A549 (cell line): ENCODE measurements at regions not wholly inside any gene's neighbourhood (a gene's known extent, or its start where the extent isn't known, plus 50 kb on each side); places are given as distances from the start of the nearest gene placed in this dataset.
A peak's percentile ranks its signal among the peaks of the same experiment; 100 is the strongest.

Source experiments
- ATAC-seq, 2 experiments: fragments of 200-7000 bp in 1 of 2; fragments of >200 bp in 1 of 2; cut with Nextera tagmentation in 1 of 2; cut with Tn5 transposase in 1 of 2; 3 replicates each; pipeline versions ENCODE4 v1.8.0 to v1.9.1; 2018 to 2020; ENCODE audit warnings: mild to moderate bottlenecking in 1 of 2, moderate library complexity in 1 of 2
- CTCF ChIA-PET: fragments of 300-600 bp; sonication (Branson Sonifier 250); formaldehyde crosslinking; extraction: SDS; loops from one replicate; lab custom pipeline; 2021; ENCODE audit warnings: antibody characterized with exemption, inconsistent platforms; lab: Yijun Ruan, JAX
- POLR2A ChIA-PET: fragments of 350-600 bp; formaldehyde crosslinking; extraction: SDS; loops from one replicate; lab custom pipeline; 2021; ENCODE audit warnings: antibody characterized with exemption, inconsistent platforms; lab: Yijun Ruan, JAX
- DNase-seq, 2 experiments: peaks; one replicate each; pipeline versions ENCODE4 v3.0.0 to v3.0.0-alpha.2; 2011 to 2016; ENCODE audit warnings: low read depth in 1 of 2, low spot score in 1 of 2
- FAIRE-seq: peaks from 2 replicates; lab custom pipeline; 2011; peaks lifted over from hg19 to GRCh38; lab: Jason Lieb, UNC
- H3K27ac ChIP-seq, 2 experiments: fragments of >200 bp; sonication (Bioruptor Twin); formaldehyde crosslinking; 3 replicates each; pipeline ENCODE4 v1.5.1; 2016 to 2017
- H3K4me1 ChIP-seq: fragments of >200 bp; sonication (Bioruptor Twin); formaldehyde crosslinking; 3 replicates; pipeline ENCODE4 v1.6.1; 2016
- H3K4me2 ChIP-seq: fragments of >200 bp; sonication (Bioruptor Twin); formaldehyde crosslinking; 3 replicates; pipeline ENCODE4 v1.6.1; 2016
- H3K4me3 ChIP-seq: fragments of >200 bp; sonication (Bioruptor Twin); formaldehyde crosslinking; 3 replicates; pipeline ENCODE4 v1.5.1; 2016
- H3K9me3 ChIP-seq: fragments of >200 bp; sonication (Bioruptor Twin); formaldehyde crosslinking; 3 replicates; pipeline ENCODE4 v1.6.1; 2016
- BHLHE40 ChIP-seq: IDR thresholded peaks from 2 replicates; pipeline ENCODE4 v1.6.1; 2012; ENCODE audit warnings: low read depth, low read length, inconsistent platforms
- CBX8 ChIP-seq: fragments of 200-600 bp; sonication (generic); IDR thresholded peaks from 2 replicates; pipeline ENCODE4 v1.6.1; 2016
- FOSL2 ChIP-seq, 2 experiments: fragments of 450-650 bp in 1 of 2; fragments of >200 bp in 1 of 2; sonication (Bioruptor Twin) in 1 of 2; formaldehyde crosslinking; IDR thresholded peaks; 2 replicates each; pipeline versions ENCODE4 v1.5.0 to v1.6.1; 2016 to 2020; ENCODE audit warnings: mild to moderate bottlenecking in 1 of 2, moderate library complexity in 1 of 2
- FOXS1 ChIP-seq: fragments of 250-450 bp; sonication (Bioruptor Pico); IDR thresholded peaks from 2 replicates; pipeline ENCODE4 v1.5.0; 2020; ENCODE audit warnings: mild to moderate bottlenecking, moderate library complexity
- GATA3 ChIP-seq: IDR thresholded peaks from 2 replicates; pipeline ENCODE4 v1.6.1; 2012; ENCODE audit warnings: borderline replicate concordance
- HEYL ChIP-seq: fragments of 250-450 bp; sonication (Bioruptor Pico); IDR thresholded peaks from 2 replicates; pipeline ENCODE4 v1.8.0; 2021; ENCODE audit warnings: mild to moderate bottlenecking, moderate library complexity
- HOXA7 ChIP-seq: fragments of 250-450 bp; sonication (Bioruptor Pico); IDR thresholded peaks from 2 replicates; pipeline ENCODE4 v1.5.0; 2020; ENCODE audit warnings: mild to moderate bottlenecking, moderate library complexity
- HOXB5 ChIP-seq: fragments of 250-450 bp; sonication (Bioruptor Pico); IDR thresholded peaks from 2 replicates; pipeline ENCODE4 v1.5.0; 2020; ENCODE audit warnings: mild to moderate bottlenecking, moderate library complexity
- JUNB ChIP-seq: fragments of >200 bp; sonication (Bioruptor Twin); formaldehyde crosslinking; IDR thresholded peaks from 2 replicates; pipeline ENCODE4 v1.6.1; 2016
- KDM1A ChIP-seq: fragments of 200-600 bp; sonication (generic); IDR thresholded peaks from 2 replicates; pipeline ENCODE4 v1.6.1; 2016; ENCODE audit warnings: low read depth, mild to moderate bottlenecking
- MAFK ChIP-seq: fragments of 450-650 bp; IDR thresholded peaks from 2 replicates; pipeline ENCODE4 v1.6.1; 2014; ENCODE audit not compliant: partially characterized antibody
- MAX ChIP-seq: IDR thresholded peaks from 2 replicates; pipeline ENCODE4 v1.6.1; 2012
- MAZ ChIP-seq: fragments of 150-350 bp; IDR thresholded peaks from 2 replicates; pipeline ENCODE4 v1.6.1; 2014; ENCODE audit warnings: antibody characterized with exemption, low read depth, low read length, borderline replicate concordance
- MYC ChIP-seq: IDR thresholded peaks from 2 replicates; pipeline ENCODE4 v1.6.1; 2012; ENCODE audit warnings: mild to moderate bottlenecking, inconsistent platforms, low read length, improper control_type of control experiment, borderline replicate concordance
- NR3C1 ChIP-seq: fragments of >200 bp; sonication (Bioruptor Twin); formaldehyde crosslinking; IDR thresholded peaks from 3 replicates; pipeline ENCODE4 v1.6.1; 2017
- PHF8 ChIP-seq: fragments of 200-600 bp; sonication (generic); IDR thresholded peaks from 2 replicates; pipeline ENCODE4 v1.6.1; 2016; ENCODE audit warnings: low read depth, mild to moderate bottlenecking, antibody characterized with exemption, moderate library complexity, borderline replicate concordance
- POLR2A ChIP-seq: IDR thresholded peaks from 2 replicates; pipeline ENCODE4 v1.6.1; 2012; ENCODE audit warnings: mild to moderate bottlenecking, low read length
- POLR2AphosphoS2 ChIP-seq: conservative IDR thresholded peaks from 2 replicates; pipeline ENCODE4 v1.6.1; 2012; ENCODE audit warnings: low read length, improper control_type of control experiment, inconsistent platforms
- RFX5 ChIP-seq: fragments of 450-650 bp; IDR thresholded peaks from 2 replicates; pipeline ENCODE4 v1.7.1; 2014; ENCODE audit warnings: antibody characterized with exemption, mild to moderate bottlenecking, moderate library complexity
- TP53 ChIP-seq: fragments of 250-450 bp; sonication (Bioruptor Pico); IDR thresholded peaks from 2 replicates; pipeline ENCODE4 v1.5.0; 2021; ENCODE audit warnings: mild to moderate bottlenecking, moderate library complexity
- ZNF302 ChIP-seq: fragments of 250-450 bp; sonication (Bioruptor Pico); IDR thresholded peaks from 2 replicates; pipeline ENCODE4 v1.9.0; 2021; ENCODE audit warnings: inconsistent platforms, mild to moderate bottlenecking, moderate library complexity
- WGBS: methylation state at CpG from one replicate; pipeline ENCODE4 v1.1.6; 2017; ENCODE audit errors: missing lambda C conversion rate; 5-methylcytosine and 5-hydroxymethylcytosine counted together
- TF ChIP-seq, protein P1 (sequence below): fragments of >200 bp; sonication (Bioruptor Twin); formaldehyde crosslinking; IDR thresholded peaks from 2 replicates; pipeline ENCODE4 v1.6.1; 2016
- TF ChIP-seq, protein P2 (sequence below): IDR thresholded peaks from 2 replicates; pipeline ENCODE4 v1.6.1; 2012; ENCODE audit warnings: low read depth, borderline replicate concordance
- TF ChIP-seq, protein P3 (sequence below): fragments of >200 bp; sonication (Bioruptor Twin); formaldehyde crosslinking; IDR thresholded peaks from 3 replicates; pipeline ENCODE4 v1.6.1; 2016

DNA sequence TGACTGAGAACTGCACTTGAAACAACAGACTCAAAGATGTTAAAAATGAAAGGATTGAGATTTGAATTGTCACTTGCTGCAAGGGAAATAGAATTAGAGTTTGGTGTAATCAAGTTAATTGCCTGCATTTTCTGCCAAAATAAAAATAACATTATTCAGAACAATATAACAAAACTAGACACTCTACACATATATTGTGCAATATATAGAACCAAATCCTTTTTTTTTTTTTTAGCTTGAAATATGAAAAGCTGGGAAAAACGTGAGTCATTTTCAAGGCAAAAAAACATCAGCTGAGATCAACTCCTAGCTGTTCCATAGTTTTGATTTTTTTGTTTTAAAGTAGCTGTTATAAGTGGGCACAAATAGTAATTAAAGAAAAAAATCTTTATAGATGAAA, 561.5 kb downstream of the DNAJB9 start:
- FAIRE-seq: no peak
- Histone ChIP-seq H3K27ac (no peak overlapping the region), H3K4me2 (no peak overlapping the region), H3K4me3 (no peak overlapping the region), H3K4me1 (no peaks in the 10 kb centered on the region), H3K9me3 (no peaks in the 10 kb centered on the region)
- CTCF ChIA-PET: interaction anchor here (1.3 kb wide), 1 partner anchor 10 kb away, joined by 4 read pairs; no protein-coding TSS in a partner anchor
- WGBS: 0% methylated on average over 1 of the region's 1 CpG
- no peak for ATAC-seq
- DNase-seq: no peak
- TF ChIP-seq MYC (no peak), HEYL (no peak), TP53 (CRISPR knock-in tag) (no peak), JUNB (no peak), MAZ (no peak), CBX8 (no peak), NR3C1 (no peak), FOXS1 (CRISPR knock-in tag) (no peak), MAFK (no peak), RFX5 (no peak), GATA3 (no peak), PHF8 (no peak), HOXB5 (CRISPR knock-in tag) (no peak), POLR2A (no peak)
- TF ChIP-seq, protein P1, sequence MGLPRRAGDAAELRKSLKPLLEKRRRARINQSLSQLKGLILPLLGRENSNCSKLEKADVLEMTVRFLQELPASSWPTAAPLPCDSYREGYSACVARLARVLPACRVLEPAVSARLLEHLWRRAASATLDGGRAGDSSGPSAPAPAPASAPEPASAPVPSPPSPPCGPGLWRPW: no peak
- POLR2A ChIA-PET: no interaction called here

- Histone ChIP-seq H3K4me3 (no peak overlapping the region), H3K9me3 (no peaks in the 10 kb centered on the region), H3K27ac (no peak overlapping the region), H3K4me2 (no peak overlapping the region), H3K4me1 (no peaks in the 10 kb centered on the region)
- FAIRE-seq: no peak
- no peak for TF ChIP-seq ZNF302 (CRISPR knock-in tag)
- ChIA-PET POLR2A (no interaction called here), CTCF (no interaction called here)
- no peak for DNase-seq
- 5% methylated on average over 3 of the region's 3 CpGs for WGBS
- no peak for ATAC-seq
These were observed 567.2 kb downstream of the DNAJB9 start for GRCh38 chr7:109136893-109137292.

DNA sequence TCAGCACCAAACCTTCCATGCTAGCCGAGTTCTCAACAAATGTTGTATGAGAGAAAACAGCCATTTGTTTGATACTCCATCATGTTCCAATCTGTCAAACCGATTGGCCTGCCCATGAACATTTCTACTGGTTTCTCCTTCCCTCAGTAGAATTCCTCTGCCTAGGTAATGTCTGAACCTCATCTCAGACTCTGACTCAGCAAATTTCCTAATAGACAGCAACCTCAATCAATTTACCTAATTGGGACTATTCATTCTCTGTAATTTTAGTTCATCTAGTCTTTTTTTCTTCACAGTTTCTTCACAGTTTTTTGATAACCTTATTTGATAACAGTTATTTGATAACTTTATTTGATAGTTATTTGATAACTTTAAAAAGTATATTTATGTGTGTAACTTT, 585.1 kb downstream of the DNAJB9 start:
- TF ChIP-seq MAFK: peak; percentile 78
- no peak for TF ChIP-seq POLR2A
- no peak for TF ChIP-seq HOXA7 (CRISPR knock-in tag)
- no peak for TF ChIP-seq TP53 (CRISPR knock-in tag)
- 3% methylated on average over 2 of the region's 2 CpGs for WGBS
- H3K27ac ChIP-seq: no peak overlapping the region
- H3K4me2 ChIP-seq: no peak overlapping the region
- no peak overlapping the region for H3K4me3 ChIP-seq
- ATAC-seq: no peak
- no peak for FAIRE-seq
- DNase-seq: no peak
- ChIA-PET CTCF (no interaction called here), POLR2A (no interaction called here)
- H3K9me3 ChIP-seq: no peaks in the 10 kb centered on the region; the same call in 2 of the 3 replicates
- H3K4me1 ChIP-seq: no peaks in the 10 kb centered on the region

DNA sequence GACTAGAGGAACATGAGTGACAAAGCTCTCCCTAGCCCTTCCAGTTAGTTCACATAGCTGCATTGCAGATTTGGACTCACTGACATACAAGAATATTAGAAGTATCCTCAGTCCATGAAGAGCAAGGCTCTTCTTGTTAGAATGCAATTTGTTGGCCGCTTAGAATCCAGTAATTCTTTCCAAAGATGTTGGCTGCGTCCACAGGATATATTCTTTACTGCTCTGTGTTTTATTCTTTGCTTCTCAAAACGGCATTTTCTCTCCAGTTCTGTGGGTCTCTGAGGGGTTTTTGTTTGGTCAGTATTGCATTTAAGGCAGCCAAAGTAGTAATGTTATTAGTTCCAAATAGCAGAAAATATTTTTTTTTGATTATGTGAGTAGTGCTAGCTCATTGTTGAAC, 588.6 kb downstream of the DNAJB9 start:
- FAIRE-seq (no peak), ATAC-seq (no peak), DNase-seq (no peak)
- 4% methylated on average over 3 of the region's 3 CpGs for WGBS
- CTCF ChIA-PET: no interaction called here
- H3K9me3 ChIP-seq: no peaks in the 10 kb centered on the region; the same call in 2 of the 3 replicates
- POLR2A ChIA-PET: no interaction called here
- no peaks in the 10 kb centered on the region for H3K4me1 ChIP-seq
- H3K4me2 ChIP-seq: no peak overlapping the region
- no peak overlapping the region for H3K27ac ChIP-seq
- H3K4me3 ChIP-seq: no peak overlapping the region
- TF ChIP-seq, protein P2, sequence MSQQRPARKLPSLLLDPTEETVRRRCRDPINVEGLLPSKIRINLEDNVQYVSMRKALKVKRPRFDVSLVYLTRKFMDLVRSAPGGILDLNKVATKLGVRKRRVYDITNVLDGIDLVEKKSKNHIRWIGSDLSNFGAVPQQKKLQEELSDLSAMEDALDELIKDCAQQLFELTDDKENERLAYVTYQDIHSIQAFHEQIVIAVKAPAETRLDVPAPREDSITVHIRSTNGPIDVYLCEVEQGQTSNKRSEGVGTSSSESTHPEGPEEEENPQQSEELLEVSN: no peak
- TF ChIP-seq BHLHE40 (no peak), CBX8 (no peak), KDM1A (no peak), MAX (no peak), ZNF302 (CRISPR knock-in tag) (no peak), FOSL2 (IDR thresholded peaks at IDR 0.05) (no peak), FOSL2 (CRISPR knock-in tag; IDR thresholded peaks at IDR 0.05) (no peak), POLR2AphosphoS2 (no peak), HOXB5 (CRISPR knock-in tag) (no peak)
- TF ChIP-seq, protein P1: no peak
- TF ChIP-seq, protein P3, sequence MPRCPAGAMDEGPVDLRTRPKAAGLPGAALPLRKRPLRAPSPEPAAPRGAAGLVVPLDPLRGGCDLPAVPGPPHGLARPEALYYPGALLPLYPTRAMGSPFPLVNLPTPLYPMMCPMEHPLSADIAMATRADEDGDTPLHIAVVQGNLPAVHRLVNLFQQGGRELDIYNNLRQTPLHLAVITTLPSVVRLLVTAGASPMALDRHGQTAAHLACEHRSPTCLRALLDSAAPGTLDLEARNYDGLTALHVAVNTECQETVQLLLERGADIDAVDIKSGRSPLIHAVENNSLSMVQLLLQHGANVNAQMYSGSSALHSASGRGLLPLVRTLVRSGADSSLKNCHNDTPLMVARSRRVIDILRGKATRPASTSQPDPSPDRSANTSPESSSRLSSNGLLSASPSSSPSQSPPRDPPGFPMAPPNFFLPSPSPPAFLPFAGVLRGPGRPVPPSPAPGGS: no peak
